AG09309 (cell line): ENCODE measurements at regions not wholly inside any gene's neighbourhood (a gene's known extent, or its start where the extent isn't known, plus 50 kb on each side); places are given as distances from the start of the nearest gene placed in this dataset.
A peak's percentile ranks its signal among the peaks of the same experiment; 100 is the strongest.

Experiments used
- DNase-seq: peaks from one replicate; pipeline ENCODE4 v3.0.0-alpha.2; 2010; ENCODE audit warnings: low read depth
- H3K4me3 ChIP-seq: 2 replicates; pipeline ENCODE4 v1.5.1; 2011; ENCODE audit warnings: mild to moderate bottlenecking, low read depth, low read length, moderate library complexity; ENCODE audit not compliant: control insufficient read depth
- CTCF ChIP-seq: IDR thresholded peaks from 2 replicates; pipeline ENCODE4 v1.5.1; 2011; ENCODE audit warnings: mild to moderate bottlenecking, low read depth, low read length, inconsistent platforms; ENCODE audit not compliant: insufficient read depth, control insufficient read depth; ENCODE audit errors: missing control alignments

GRCh38 chr7:136693166-136694119, 175.0 kb upstream of the CHRM2 start:
- no peak for DNase-seq
- H3K4me3 ChIP-seq = no peak overlapping the region
- TF ChIP-seq CTCF = no peak

GRCh38 chr7:136692221-136692620, 176.2 kb upstream of the CHRM2 start:
- TF ChIP-seq CTCF = no peak

GRCh38 chr7:136688601-136689000, 179.9 kb upstream of the CHRM2 start:
- TF ChIP-seq CTCF = no peak
- no peak for DNase-seq

More at GRCh38 chr7:136692221-136692620, 176.2 kb upstream of the CHRM2 start:
- no peak for DNase-seq
- no peak overlapping the region for H3K4me3 ChIP-seq

GRCh38 chr7:136687693-136688322, 180.6 kb upstream of the CHRM2 start:
- no peak for DNase-seq
- peak; percentile 53 for TF ChIP-seq CTCF
- no peak overlapping the region for H3K4me3 ChIP-seq

More at GRCh38 chr7:136688601-136689000, 179.9 kb upstream of the CHRM2 start:
- no peak overlapping the region for H3K4me3 ChIP-seq

GRCh38 chr7:136685501-136686173, 182.8 kb upstream of the CHRM2 start:
- H3K4me3 ChIP-seq = no peak overlapping the region
- DNase-seq = no peak
- no peak for TF ChIP-seq CTCF
